Activated T-cell treated with anti-CD3 and anti-CD28 coated beads for 1 hour (primary cell): ENCODE measurements at regions not wholly inside any gene's neighbourhood (a gene's known extent, or its start where the extent isn't known, plus 50 kb on each side); places are given as distances from the start of the nearest gene placed in this dataset.

ENCODE experiments used
- DNase-seq: peaks from one replicate; pipeline ENCODE4 v3.0.0-alpha.2; 2020; ENCODE audit warnings: low read depth

GRCh38 chr11:32200136-32200847 lies 109.4 kb downstream of the RCN1 start:
- DNase-seq = no peak

- DNase-seq = no peak
Observed at GRCh38 chr11:32204751-32205150, 113.9 kb downstream of the RCN1 start.

GRCh38 chr11:32210556-32210955 lies 119.7 kb downstream of the RCN1 start:
- DNase-seq = no peak

- DNase-seq = no peak
Observed at GRCh38 chr11:32213223-32213622, 122.3 kb downstream of the RCN1 start.

DNA sequence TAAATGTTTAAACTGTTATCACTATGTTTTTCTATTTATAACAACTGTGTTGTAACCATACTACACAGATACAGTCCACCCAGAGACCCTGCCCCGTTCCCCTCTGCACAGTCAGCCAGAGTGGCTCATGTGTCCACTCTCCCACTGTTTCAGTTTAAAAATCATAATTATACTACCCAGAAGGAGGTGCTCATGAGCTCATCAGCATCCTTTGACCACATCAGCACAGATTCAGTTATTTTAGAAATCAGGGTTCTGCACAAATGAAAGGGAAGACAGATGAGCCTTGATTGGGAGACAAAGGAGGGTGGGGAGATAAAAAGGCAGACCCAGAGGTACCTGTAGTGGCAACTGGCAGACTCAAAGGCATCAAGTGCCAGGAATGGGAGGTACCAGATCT lies 124.3 kb downstream of the RCN1 start:
- no peak for DNase-seq

- no peak for DNase-seq
Observed at GRCh38 chr11:32216749-32217148, 125.9 kb downstream of the RCN1 start.

- DNase-seq = no peak
Observed at GRCh38 chr11:32219320-32219719, 128.4 kb downstream of the RCN1 start.

- DNase-seq = no peak
Observed at GRCh38 chr11:32221476-32222032, 130.7 kb downstream of the RCN1 start.

GRCh38 chr11:32224580-32224979 lies 133.7 kb downstream of the RCN1 start:
- DNase-seq = no peak

DNA sequence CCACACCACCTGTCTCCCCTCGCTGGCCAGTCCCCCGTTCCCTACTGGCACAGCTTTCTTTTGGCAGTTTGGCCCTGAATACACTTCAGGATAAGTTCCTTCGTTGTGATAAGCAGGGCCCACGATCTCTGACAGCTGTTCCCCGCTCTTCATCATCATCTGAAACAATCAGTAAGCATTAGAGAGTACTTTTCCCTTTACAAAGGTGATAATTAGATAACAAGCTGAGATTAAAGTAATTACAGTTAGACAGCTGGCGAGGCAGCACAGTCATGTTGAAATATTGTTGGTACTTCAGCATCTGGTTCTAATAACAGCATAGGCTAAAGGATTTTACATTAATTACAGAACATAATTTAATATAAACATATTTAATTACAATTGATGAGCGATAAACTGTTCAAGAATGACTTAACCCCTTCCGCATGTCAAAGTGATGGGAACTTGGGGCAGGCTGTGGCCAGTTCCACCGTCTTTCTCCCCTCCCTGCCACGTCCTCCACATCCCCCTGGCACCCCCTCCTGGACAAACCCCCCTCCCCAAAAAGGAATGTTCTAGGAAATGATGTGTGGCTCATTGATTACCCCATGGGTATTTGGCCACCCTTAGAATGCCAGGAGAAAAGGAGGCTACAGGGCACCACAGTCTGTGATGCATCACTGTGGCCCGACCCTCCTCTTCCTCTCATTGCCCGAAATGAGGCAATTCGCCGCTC lies 134.9 kb downstream of the RCN1 start:
- no peak for DNase-seq

GRCh38 chr11:32226480-32226879 lies 135.6 kb downstream of the RCN1 start:
- no peak for DNase-seq

DNA sequence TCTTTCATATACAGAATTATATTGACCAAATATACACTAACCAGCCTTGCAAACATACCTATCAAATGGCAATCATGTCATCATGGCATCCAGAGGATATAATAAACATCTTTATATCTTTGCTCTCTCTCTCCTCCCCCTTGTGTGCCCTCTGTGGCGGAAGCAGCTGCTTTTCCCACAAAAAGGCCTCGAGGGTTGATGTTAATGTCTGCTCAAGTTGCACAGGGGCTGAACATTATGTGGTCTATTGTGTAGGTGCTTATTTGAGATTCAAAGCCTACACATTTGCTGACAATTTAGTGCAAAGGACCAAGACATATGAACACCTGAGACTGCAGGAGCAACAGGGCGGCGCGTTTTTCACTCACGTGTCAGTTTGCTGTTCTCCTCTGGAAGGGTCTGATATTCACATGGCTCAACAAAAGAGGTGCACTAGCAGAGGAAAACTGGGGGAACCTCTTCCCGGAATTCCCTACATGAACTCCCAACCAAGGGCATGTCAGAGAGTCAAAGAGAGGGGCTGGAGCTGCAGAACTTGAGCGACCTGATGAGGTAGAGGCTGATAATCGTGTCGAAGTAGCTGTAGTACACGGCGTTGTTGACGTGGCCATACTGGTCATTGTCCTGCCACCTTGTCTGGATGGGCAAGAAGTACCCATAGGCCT lies 138.8 kb downstream of the RCN1 start:
- no peak for DNase-seq

- DNase-seq = no peak
Observed at GRCh38 chr11:32231909-32232493, 141.1 kb downstream of the RCN1 start.

- DNase-seq = no peak
Observed at GRCh38 chr11:32232516-32232915, 141.6 kb downstream of the RCN1 start.

DNA sequence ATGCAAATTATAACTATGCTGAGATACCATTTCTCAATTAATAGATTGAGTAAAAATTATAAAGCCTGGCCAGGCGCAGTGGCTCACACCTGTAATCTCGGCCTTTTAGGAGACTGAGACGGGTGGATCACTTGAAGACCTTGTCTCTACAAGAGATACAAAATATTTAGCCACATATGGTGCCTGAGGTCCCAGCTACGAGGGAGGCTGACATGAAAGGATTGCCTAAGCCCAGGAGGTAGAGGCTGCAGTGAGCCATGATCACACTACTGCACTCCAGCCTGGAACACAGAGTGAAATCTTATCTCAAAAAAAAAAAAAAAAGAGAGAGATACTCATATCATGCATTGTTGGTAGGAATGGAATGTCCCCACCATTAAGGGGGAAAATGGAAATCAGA lies 142.4 kb downstream of the RCN1 start:
- no peak for DNase-seq

DNA sequence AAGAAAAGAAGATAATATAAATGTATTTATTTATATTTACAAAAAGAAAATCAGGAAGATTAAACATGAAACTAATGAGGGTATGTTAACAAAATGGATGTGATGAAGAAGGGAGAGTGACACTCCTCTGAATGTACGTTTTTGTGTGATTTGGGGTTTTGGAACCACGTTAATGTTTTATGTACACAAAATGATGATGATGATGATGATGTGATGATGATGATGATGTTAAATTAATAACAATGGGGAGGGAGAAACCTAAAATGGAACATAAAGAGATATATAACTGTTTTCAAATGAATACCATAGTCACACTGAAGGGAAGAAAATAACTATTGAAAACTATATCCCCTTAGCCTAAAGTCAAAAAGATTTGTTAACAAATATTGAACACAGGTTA lies 143.1 kb downstream of the RCN1 start:
- DNase-seq = no peak

GRCh38 chr11:32244453-32244852 lies 153.6 kb downstream of the RCN1 start:
- DNase-seq = no peak

DNA sequence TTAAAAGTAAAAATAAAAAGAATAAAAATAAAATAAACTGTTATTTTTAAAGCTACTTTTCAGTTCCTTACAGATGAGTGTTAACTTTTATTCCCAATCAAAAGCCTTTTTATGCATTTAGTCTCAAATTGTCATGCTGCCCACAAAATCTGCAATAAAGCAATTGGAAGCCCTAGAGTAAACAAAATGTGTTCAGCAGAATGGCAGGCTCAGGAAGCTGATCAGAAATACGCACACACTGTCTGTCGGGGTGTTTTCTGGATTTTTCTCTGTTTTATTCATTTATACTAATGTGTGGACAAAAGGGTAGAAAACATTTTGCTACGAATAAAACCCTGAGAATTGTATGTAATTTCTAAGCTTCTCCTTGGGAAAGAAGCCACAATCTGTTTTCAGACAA lies 162.8 kb downstream of the RCN1 start:
- no peak for DNase-seq

GRCh38 chr11:32255841-32256240 lies 165.0 kb downstream of the RCN1 start:
- no peak for DNase-seq

DNA sequence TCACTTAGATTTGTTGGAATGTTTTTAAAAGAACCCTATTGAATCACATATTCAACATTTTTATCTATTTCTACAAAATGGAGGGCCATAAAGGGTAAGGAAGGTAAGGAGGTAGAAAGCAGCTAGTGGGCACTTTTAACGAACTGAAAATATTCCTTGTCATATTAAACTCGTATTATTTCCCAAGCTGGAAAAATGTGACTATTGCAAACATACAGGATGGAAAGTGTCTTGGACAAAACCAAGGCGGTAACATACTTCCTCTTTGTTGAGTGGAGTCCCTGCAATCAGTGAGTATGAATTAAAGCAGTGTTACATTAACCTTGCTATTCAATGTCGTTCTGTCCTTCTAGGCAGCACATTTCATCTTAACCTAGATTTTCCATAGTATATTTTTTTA lies 165.6 kb downstream of the RCN1 start:
- no peak for DNase-seq

DNA sequence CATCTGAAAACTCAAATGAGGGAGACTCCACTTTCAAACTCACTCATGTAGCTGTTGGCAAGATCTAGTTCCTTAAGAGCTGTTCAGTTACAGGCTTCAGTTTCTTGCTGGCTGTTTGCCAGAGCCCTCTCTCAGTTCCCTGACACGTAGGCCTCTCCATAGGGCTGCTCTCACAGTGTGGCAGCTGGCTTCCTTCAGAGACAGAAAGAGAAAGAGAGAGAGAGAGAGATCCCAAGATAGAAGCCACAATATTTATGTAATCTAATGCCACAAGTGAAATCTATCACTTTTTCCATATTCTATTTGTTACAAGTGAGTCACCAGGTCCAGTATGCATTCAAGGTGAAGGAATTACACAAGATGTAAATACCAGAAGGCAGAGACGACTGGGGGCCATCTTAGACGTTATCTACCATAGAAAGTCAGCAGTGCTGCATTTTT lies 168.8 kb downstream of the RCN1 start:
- DNase-seq = no peak

DNA sequence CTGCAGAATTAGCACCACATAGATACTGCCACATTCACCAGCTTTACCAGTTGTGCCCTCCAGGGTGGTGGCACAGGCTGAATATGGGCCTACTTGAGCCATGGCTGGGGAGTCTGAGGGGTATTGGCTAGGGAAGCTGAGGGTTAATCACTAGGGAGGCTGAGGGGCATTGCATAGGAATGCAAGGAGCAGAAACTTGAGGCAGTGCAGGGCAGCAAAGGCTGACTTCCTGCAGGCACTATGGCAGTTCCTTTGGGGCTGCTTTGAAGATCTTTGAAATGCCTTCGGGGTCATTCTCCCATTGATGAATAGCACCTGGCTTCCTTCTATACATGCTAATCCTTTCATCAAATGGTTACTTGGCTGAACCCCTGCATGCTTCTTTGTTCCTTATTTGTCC lies 171.5 kb downstream of the RCN1 start:
- no peak for DNase-seq

- no peak for DNase-seq
Observed at GRCh38 chr11:32265911-32266310, 169.4 kb downstream of the WT1 start.
